Ureter (tissue), 1 donor: ENCODE measurements at regions not wholly inside any gene's neighbourhood (a gene's known extent, or its start where the extent isn't known, plus 50 kb on each side); places are given as distances from the start of the nearest gene placed in this dataset.

Source experiments
- DNase-seq: peaks from one replicate; pipeline ENCODE4 v3.0.0-alpha.2; 2020; ENCODE audit warnings: low spot score
- donor health status: DM: yes; HTN: yes; CAD: no.

- no peak for DNase-seq
Measured at GRCh38 chr5:10173716-10174115, 76.0 kb downstream of the ATPSCKMT start.

- no peak for DNase-seq
Measured at GRCh38 chr5:10172247-10172646, 77.4 kb downstream of the ATPSCKMT start.

GRCh38 chr5:10169359-10169758, 80.3 kb downstream of the ATPSCKMT start:
- no peak for DNase-seq

- DNase-seq, result no peak
Measured at GRCh38 chr5:10168254-10168653, 81.4 kb downstream of the ATPSCKMT start.

GRCh38 chr5:10167806-10168205, 81.9 kb downstream of the ATPSCKMT start:
- no peak for DNase-seq

GRCh38 chr5:10166392-10166791, 83.3 kb downstream of the ATPSCKMT start:
- no peak for DNase-seq

- no peak for DNase-seq
Measured at GRCh38 chr5:10162468-10162867, 87.2 kb downstream of the ATPSCKMT start.

- no peak for DNase-seq
Measured at GRCh38 chr5:10161778-10162177, 87.9 kb downstream of the ATPSCKMT start.

GRCh38 chr5:10160241-10160640, 89.4 kb downstream of the ATPSCKMT start:
- DNase-seq, result no peak

GRCh38 chr5:10158886-10159285, 90.8 kb downstream of the ATPSCKMT start:
- DNase-seq, result no peak

- DNase-seq, result no peak
Measured at GRCh38 chr5:10157085-10157669, 92.5 kb downstream of the ATPSCKMT start.

- DNase-seq, result no peak
Measured at GRCh38 chr5:10155897-10156667, 93.6 kb downstream of the ATPSCKMT start.

GRCh38 chr5:10153808-10154537, 95.7 kb downstream of the ATPSCKMT start:
- no peak for DNase-seq

GRCh38 chr5:10153394-10153793, 96.3 kb downstream of the ATPSCKMT start:
- no peak for DNase-seq

- no peak for DNase-seq
Measured at GRCh38 chr5:10151656-10152055, 98.0 kb downstream of the ATPSCKMT start.

GRCh38 chr5:10149911-10150310, 99.8 kb downstream of the ATPSCKMT start:
- no peak for DNase-seq

GRCh38 chr5:10145923-10146401, 103.7 kb downstream of the ATPSCKMT start:
- no peak for DNase-seq

- DNase-seq, result no peak
Measured at GRCh38 chr5:10144040-10144439, 105.6 kb downstream of the ATPSCKMT start.

- no peak for DNase-seq
Measured at GRCh38 chr5:10140195-10140973, 109.3 kb downstream of the ATPSCKMT start.

- DNase-seq, result no peak
Measured at GRCh38 chr5:10138395-10139057, 111.2 kb downstream of the ATPSCKMT start.

- DNase-seq, result no peak
Measured at GRCh38 chr5:10133830-10134229, 115.9 kb downstream of the ATPSCKMT start.
